ENCODE measurements at regions not wholly inside any gene's neighbourhood (a gene's known extent, or its start where the extent isn't known, plus 50 kb on each side); places are given as distances from the start of the nearest gene placed in this dataset.

DNA sequence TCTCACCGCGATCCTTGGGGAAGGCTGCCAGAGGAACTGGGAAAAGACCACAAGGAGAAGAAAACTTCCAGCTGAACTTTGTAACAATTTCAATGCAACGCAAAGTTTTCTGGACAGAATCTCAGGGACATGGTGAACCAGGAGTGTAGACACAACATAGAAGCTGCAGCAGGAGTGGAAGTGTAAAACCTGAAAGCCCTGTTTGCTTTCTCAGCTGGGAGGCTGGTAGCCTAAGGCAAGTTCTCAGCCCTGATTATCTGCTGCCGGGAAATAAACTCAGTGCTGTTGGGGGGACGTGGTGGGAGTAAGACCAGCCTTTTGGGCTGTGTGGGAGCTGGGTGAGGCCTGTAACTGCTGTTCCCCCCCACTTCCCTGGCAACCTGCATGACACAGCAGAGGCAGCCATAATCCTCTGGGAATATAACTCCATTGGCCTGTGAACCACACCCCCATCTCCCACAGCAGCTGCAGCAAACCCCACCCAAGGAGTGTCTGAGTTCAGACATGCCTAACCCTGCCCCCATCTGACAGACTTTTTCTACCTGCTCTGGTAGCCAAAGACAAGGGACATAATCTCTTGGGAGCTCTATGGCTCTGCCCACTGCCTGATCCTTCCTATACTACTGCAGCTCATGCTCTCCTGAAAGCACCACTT, 106.7 kb downstream of the ZNF621 start:
- in situ Hi-C loops (cut with HindIII; ENCODE audit: low pct_ligation_motif_present, low pct_unique_long_range_greater_than_20kb, low sequenced_read_pairs): no loop called here
- no peak for DNase-seq

GRCh38 chr3:40637906-40638305, 113.1 kb downstream of the ZNF621 start:
- in situ Hi-C loops (cut with HindIII; ENCODE audit: low pct_ligation_motif_present, low pct_unique_long_range_greater_than_20kb, low sequenced_read_pairs): no loop called here
- no peak for DNase-seq

DNA sequence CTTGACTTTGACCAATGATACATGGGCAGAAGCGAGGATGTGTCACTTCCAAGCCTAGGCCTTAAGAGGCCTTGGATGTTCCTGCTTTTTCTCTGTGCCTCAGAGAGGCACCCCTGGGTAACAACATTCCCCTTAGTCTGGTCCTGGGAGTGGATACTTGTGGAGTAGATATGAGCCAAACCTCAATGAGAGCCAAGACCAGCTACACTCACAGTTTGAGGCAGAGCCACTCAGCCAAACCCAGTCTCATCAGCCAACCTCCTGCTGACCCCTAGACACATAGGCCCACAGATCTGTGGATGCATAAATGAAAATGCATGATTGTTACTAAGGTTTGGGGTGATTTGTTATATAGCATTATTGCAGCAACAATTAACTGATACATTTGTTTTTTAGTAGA, 114.2 kb downstream of the ZNF621 start:
- in situ Hi-C loops (cut with HindIII; ENCODE audit: low pct_ligation_motif_present, low pct_unique_long_range_greater_than_20kb, low sequenced_read_pairs): no loop called here
- DNase-seq: no peak

- in situ Hi-C loops (cut with HindIII; ENCODE audit: low pct_ligation_motif_present, low pct_unique_long_range_greater_than_20kb, low sequenced_read_pairs): no loop called here
Observed at GRCh38 chr3:40642812-40643211, 118.1 kb downstream of the ZNF621 start.

DNA sequence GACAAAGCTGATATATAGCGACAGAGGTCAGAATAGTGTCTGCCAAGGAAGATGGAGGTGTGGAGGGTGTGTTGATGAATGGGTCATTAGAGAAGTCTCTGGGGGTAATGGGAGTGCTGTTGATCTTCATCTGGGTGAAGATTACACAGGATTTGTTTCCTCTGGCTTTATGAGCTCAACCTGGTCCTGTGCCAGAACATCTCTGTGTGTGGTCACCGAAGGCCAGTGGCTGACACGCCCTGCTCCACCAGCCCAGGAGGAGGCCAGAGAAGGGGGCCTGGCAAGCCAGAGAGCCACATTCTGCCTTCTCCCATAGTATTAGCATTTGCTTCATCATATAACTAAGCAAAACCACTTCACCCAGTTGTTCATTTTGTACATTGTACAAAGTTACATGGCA, 121.1 kb downstream of the ZNF621 start:
- no peak for DNase-seq
- in situ Hi-C loops (cut with HindIII; ENCODE audit: low pct_ligation_motif_present, low pct_unique_long_range_greater_than_20kb, low sequenced_read_pairs): no loop called here

More at GRCh38 chr3:40642812-40643211, 118.1 kb downstream of the ZNF621 start:
- no peak for DNase-seq

DNA sequence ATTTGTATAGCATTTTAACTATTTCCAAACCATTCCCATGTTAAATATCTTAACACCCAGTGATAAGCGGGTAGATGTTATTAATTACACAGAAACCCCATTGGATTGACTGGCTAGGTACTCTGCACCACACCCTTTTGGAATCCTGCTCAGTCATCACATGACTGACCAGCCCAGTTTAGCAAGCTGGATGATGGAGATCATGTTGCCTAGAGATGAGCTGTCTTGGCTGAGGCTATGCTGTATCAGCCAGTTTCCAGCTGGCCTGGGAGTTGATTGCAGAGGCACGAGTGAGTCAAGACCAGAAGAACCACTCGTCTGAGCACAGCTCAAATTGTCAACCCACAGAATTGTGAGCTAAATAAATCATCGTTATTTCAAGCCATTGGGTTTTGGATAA, 124.6 kb downstream of the ZNF621 start:
- in situ Hi-C loops (cut with HindIII; ENCODE audit: low pct_ligation_motif_present, low pct_unique_long_range_greater_than_20kb, low sequenced_read_pairs): no loop called here
- no peak for DNase-seq

DNA sequence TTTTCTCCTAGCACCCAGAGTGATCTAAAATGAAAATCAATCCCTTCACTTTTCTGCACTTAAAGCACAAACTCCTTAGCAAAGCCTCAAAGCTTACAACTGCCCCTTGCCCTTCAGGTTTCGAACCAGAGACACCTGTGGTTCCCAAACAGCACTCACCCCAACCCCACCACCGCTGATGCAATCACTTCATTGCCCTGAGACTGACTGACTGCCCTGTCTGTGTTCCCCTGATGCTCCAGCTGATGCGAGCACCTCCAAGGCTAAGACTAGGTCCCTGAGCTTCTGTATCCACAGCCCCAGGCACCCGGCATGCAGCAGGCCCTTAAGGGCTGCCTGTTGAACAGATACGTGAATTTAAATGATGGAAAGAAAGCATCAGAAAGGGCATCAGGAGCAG, 127.3 kb downstream of the ZNF621 start:
- no peak for DNase-seq
- in situ Hi-C loops (cut with HindIII; ENCODE audit: low pct_ligation_motif_present, low pct_unique_long_range_greater_than_20kb, low sequenced_read_pairs): no loop called here

DNA sequence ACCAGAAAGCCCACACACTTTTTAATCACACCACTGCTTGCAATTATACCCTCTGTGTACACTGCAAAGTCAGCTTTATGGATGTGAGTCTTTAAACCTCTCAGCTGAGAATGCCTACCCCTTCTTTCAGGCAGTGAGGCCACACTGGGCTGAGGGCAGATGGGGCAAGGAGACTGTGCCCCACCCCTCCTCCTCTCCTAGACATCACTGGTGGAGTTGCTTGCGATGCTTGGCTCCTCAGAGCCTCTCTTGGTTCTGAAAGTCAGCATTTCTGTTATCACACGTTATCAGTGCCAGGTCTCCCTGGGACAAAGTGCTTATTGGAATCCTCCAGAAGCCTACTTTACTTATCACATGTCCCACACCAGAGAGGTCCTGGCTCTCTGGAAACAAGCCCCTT, 128.2 kb downstream of the ZNF621 start:
- in situ Hi-C loops (cut with HindIII; ENCODE audit: low pct_ligation_motif_present, low pct_unique_long_range_greater_than_20kb, low sequenced_read_pairs): no loop called here
- DNase-seq: no peak

DNA sequence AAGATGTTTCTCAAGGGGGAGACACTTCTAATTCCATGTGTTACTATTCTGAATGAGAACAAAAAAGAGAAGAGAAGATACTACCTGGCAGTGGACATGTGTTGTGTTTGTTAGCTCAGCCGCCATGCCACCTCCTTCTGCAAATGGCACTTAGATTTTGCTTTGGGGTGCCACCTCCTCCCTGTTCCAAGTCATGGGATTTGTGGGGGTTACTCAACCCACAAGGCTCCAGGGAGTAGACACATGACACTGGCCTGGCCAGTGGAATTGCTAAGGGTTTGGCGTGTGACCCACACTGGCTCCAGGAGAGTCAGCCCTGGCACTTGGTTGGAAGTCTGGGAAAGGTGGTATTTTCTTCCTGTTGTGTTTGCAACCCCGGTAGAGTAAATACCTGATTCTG, 129.1 kb downstream of the ZNF621 start:
- no peak for DNase-seq
- in situ Hi-C loops (cut with HindIII; ENCODE audit: low pct_ligation_motif_present, low pct_unique_long_range_greater_than_20kb, low sequenced_read_pairs): no loop called here

DNA sequence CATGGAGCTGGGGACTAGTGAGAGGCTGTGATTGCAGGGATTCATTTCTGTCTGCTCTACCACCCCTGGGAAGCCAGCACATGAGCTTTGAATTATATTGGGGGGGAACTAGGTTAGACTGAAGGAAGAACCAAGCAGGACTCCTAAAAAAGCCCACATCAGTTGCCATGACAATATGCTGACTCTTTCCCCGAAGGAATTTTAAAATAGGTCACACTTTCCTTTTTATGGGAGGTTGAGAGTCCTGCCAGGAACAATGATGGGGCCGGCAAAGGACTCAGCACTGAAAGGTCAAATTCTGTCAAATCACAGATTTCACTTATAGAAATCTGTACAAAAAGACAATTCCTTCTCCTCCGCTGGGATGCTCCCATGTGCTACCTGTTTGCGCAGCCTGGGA, 130.8 kb downstream of the ZNF621 start:
- DNase-seq: no peak
- in situ Hi-C loops (cut with HindIII; ENCODE audit: low pct_ligation_motif_present, low pct_unique_long_range_greater_than_20kb, low sequenced_read_pairs): no loop called here

DNA sequence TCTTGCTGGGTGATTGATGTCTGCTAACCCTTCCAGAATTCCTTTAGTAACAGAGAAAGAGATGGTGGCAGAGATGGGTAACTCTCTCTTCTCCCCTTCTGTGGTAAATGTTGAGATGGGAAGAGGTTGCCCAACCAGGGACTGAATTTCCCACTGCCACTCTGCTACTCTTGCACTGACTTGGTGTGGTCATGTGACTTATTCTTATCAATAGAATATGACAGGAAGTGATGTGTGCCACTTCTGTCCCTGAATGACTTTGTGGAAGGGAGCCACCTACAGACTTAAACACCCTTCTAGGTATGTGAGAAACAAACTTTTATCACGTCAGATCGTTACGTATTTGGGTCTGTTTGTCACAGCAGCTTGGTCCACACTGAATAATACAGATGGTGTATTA, 132.9 kb downstream of the ZNF621 start:
- DNase-seq: no peak
- in situ Hi-C loops (cut with HindIII; ENCODE audit: low pct_ligation_motif_present, low pct_unique_long_range_greater_than_20kb, low sequenced_read_pairs): no loop called here

DNA sequence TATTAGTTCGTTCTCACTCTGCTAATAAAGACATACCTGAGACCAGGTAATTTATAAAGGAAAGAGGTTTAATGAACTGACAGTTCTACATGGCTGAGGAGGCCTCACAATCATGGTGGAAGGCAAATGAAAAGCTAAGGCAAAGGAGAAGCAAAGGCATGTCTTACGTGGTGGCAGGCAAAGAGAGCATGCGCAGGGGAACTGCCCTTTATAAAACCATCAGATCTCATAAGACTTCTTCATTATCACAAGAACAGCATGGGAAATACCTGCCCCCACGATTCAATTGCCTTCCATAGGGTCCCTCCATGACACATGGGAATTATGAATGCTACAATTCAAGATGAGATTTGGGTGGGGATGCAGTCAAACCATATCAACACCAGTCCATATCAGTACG, 133.5 kb downstream of the ZNF621 start:
- in situ Hi-C loops (cut with HindIII; ENCODE audit: low pct_ligation_motif_present, low pct_unique_long_range_greater_than_20kb, low sequenced_read_pairs): no loop called here
- DNase-seq: no peak

DNA sequence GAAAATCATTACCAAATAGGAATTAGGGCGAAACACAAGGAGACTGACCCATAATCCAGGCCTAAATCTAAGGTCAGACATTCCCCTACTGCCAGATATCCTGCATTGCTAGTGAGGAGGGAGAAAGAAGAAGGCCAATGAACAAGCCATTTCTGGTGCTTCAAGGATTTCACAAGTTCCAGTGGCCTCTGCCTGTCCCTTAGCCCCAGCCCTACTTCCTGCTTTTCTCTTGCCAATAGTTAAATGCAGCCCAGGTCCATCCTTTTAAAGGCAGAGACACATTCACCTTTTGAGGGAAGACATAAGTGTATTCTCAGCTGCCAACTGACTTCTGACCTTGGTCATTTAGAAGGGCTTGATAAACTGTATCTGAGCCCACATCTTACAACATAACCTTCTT, 135.8 kb downstream of the ZNF621 start:
- no peak for DNase-seq
- in situ Hi-C loops (cut with HindIII; ENCODE audit: low pct_ligation_motif_present, low pct_unique_long_range_greater_than_20kb, low sequenced_read_pairs): no loop called here

- in situ Hi-C loops (cut with HindIII; ENCODE audit: low pct_ligation_motif_present, low pct_unique_long_range_greater_than_20kb, low sequenced_read_pairs): no loop called here
- no peak for DNase-seq
Observed at GRCh38 chr3:40661284-40661683, 136.5 kb downstream of the ZNF621 start.

DNA sequence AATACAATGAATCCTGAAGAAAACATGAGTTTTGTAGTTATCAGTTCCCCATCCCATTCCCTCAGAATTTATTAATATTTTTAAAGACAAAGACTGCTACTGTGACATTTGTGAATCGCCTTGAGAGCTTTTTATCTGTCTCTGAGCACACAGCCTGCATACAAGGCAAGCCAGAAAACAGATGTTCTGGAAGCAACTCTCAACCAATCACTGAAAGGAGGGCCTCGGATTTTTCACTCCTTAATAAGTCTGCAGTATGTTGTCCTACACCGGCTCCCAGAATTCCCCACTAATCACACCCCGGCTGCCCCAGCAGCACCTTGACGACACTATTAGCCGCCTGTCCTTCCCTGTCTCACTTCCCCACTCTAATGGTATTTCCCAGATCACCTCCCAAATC, 138.5 kb downstream of the ZNF621 start:
- in situ Hi-C loops (cut with HindIII; ENCODE audit: low pct_ligation_motif_present, low pct_unique_long_range_greater_than_20kb, low sequenced_read_pairs): no loop called here
- DNase-seq: no peak

DNA sequence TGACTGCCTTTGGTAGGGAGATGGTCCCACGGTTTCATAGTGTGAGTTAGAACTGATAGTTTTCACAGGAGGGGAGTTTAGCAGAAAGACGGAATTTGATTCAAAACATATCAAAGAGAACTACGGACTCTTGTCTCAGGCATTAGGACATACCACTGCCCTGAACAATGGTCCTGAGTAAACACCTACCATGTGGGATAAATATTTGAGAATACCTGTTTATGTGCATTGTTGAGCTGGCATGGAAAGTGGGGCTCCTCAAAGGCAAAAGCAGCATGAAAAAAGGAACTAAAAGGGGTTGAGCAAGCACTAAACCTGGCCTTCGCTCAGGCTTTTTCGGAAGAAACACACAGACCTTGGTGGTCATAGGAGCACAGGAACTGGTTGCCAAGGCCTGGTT, 144.4 kb downstream of the ZNF621 start:
- in situ Hi-C loops (cut with HindIII; ENCODE audit: low pct_ligation_motif_present, low pct_unique_long_range_greater_than_20kb, low sequenced_read_pairs): no loop called here
- no peak for DNase-seq

DNA sequence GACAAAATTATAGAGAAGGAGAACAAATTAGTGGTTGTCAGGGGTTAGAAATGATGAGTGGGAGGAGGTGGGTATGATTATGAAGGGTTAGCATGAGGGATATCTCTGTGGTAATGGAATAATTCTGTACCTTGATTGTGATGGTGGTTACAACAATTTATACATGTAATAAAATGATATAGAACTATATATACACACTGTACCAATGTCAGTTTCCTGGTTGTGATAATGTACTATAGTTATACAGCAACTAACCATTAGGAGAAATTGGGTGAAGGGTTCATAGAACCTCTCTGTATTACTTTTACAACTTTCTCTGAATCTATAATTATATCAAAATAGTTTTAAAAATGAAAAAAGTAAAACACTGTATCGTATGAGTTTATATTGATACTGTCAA, 148.1 kb downstream of the ZNF621 start:
- DNase-seq: no peak
- in situ Hi-C loops (cut with HindIII; ENCODE audit: low pct_ligation_motif_present, low pct_unique_long_range_greater_than_20kb, low sequenced_read_pairs): no loop called here

- in situ Hi-C loops (cut with HindIII; ENCODE audit: low pct_ligation_motif_present, low pct_unique_long_range_greater_than_20kb, low sequenced_read_pairs): no loop called here
- no peak for DNase-seq
Observed at GRCh38 chr3:40677321-40677720, 152.6 kb downstream of the ZNF621 start.

DNA sequence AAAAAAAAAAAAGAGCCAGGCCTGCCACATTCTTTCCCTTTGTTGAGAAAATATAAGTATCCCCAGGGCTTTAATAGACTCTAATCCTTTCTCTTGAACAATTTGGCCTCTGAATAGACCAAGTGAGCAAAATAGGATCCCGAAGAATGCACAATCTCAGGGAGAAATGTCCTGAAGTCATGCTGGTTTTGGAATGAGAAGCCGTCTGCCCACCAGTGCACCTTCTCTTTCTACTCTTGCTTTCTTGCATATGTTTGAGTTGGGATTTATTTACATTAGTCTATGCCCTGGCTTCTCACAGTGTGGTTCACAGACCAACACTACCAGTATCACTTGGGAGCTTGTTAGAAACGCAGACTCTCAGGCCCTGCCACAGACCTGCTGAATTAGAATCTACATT, 153.0 kb downstream of the ZNF621 start:
- DNase-seq: no peak
- in situ Hi-C loops (cut with HindIII; ENCODE audit: low pct_ligation_motif_present, low pct_unique_long_range_greater_than_20kb, low sequenced_read_pairs): no loop called here

GRCh38 chr3:40679290-40679689, 154.5 kb downstream of the ZNF621 start:
- in situ Hi-C loops (cut with HindIII; ENCODE audit: low pct_ligation_motif_present, low pct_unique_long_range_greater_than_20kb, low sequenced_read_pairs): no loop called here
- DNase-seq: no peak

Data from ACHN (cell line).